GM18867 (cell line): ENCODE measurements at regions not wholly inside any gene's neighbourhood (a gene's known extent, or its start where the extent isn't known, plus 50 kb on each side); places are given as distances from the start of the nearest gene placed in this dataset.

ENCODE experiments used
- ATAC-seq: cut with Tn5 transposase; IDR thresholded peaks from one replicate; pipeline ENCODE4 v1.9.1; 2021; ENCODE audit warnings: mild to moderate bottlenecking, moderate library complexity; ENCODE audit not compliant: unreplicated experiment

- ATAC-seq: no peak
These were observed 133.4 kb upstream of the ACP3 start for GRCh38 chr3:132183811-132184210.

GRCh38 chr3:132187746-132188145 lies 129.5 kb upstream of the ACP3 start:
- no peak for ATAC-seq

GRCh38 chr3:132189601-132190000 lies 127.6 kb upstream of the ACP3 start:
- ATAC-seq: no peak

GRCh38 chr3:132196113-132196512 lies 121.1 kb upstream of the ACP3 start:
- ATAC-seq: no peak

- ATAC-seq: no peak
These were observed 118.7 kb upstream of the ACP3 start for GRCh38 chr3:132198516-132198915.

GRCh38 chr3:132199451-132199850 lies 117.8 kb upstream of the ACP3 start:
- no peak for ATAC-seq

- no peak for ATAC-seq
These were observed 114.6 kb upstream of the ACP3 start for GRCh38 chr3:132202586-132202985.

GRCh38 chr3:132203889-132204596 lies 113.2 kb upstream of the ACP3 start:
- no peak for ATAC-seq

- ATAC-seq: no peak
These were observed 111.6 kb upstream of the ACP3 start for GRCh38 chr3:132205609-132206008.

GRCh38 chr3:132209855-132210254 lies 107.4 kb upstream of the ACP3 start:
- no peak for ATAC-seq

- peak; percentile 61 for ATAC-seq
These were observed 106.5 kb upstream of the ACP3 start for GRCh38 chr3:132210476-132211346.

- ATAC-seq: no peak
These were observed 105.3 kb upstream of the ACP3 start for GRCh38 chr3:132211896-132212295.

GRCh38 chr3:132218817-132219755 lies 98.1 kb upstream of the ACP3 start:
- no peak for ATAC-seq

GRCh38 chr3:132220986-132221385 lies 96.2 kb upstream of the ACP3 start:
- ATAC-seq: no peak

GRCh38 chr3:132222868-132223538 lies 94.2 kb upstream of the ACP3 start:
- ATAC-seq: no peak

- no peak for ATAC-seq
These were observed 91.5 kb upstream of the ACP3 start for GRCh38 chr3:132225664-132226063.

- ATAC-seq: no peak
These were observed 88.3 kb upstream of the ACP3 start for GRCh38 chr3:132228923-132229322.

GRCh38 chr3:132229641-132230040 lies 87.6 kb upstream of the ACP3 start:
- no peak for ATAC-seq

GRCh38 chr3:132230156-132231000 lies 86.8 kb upstream of the ACP3 start:
- no peak for ATAC-seq

- no peak for ATAC-seq
These were observed 85.6 kb upstream of the ACP3 start for GRCh38 chr3:132231633-132232032.
